ENCODE measurements at regions not wholly inside any gene's neighbourhood (a gene's known extent, or its start where the extent isn't known, plus 50 kb on each side); places are given as distances from the start of the nearest gene placed in this dataset.

DNA sequence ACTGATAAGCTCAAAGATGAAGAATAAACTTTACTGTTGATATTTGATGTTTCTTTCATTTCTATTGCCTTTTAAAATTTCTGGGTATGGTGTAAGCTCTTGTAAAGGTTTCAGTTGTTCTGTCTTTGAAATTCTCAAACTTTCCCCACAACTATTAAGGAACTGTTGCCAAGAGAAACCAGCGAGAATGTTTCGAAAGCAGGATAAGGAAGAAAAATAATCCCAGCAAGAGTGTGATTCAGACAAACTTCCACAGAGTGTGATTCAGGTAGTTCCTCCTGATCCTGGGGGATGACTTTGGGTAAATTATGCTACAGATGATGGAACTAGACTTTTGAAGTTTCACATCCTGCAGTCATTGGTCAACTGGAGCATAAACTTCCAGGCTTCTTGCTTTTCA is 632.0 kb downstream of the NSUN3 start:
- TF ChIP-seq, protein P1, sequence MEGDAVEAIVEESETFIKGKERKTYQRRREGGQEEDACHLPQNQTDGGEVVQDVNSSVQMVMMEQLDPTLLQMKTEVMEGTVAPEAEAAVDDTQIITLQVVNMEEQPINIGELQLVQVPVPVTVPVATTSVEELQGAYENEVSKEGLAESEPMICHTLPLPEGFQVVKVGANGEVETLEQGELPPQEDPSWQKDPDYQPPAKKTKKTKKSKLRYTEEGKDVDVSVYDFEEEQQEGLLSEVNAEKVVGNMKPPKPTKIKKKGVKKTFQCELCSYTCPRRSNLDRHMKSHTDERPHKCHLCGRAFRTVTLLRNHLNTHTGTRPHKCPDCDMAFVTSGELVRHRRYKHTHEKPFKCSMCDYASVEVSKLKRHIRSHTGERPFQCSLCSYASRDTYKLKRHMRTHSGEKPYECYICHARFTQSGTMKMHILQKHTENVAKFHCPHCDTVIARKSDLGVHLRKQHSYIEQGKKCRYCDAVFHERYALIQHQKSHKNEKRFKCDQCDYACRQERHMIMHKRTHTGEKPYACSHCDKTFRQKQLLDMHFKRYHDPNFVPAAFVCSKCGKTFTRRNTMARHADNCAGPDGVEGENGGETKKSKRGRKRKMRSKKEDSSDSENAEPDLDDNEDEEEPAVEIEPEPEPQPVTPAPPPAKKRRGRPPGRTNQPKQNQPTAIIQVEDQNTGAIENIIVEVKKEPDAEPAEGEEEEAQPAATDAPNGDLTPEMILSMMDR (IDR thresholded peaks at IDR 0.05) = no peak
- TF ChIP-seq EP300 (IDR thresholded peaks at IDR 0.05; ENCODE audit: low read depth) (no peak), POLR2AphosphoS5 (IDR thresholded peaks at IDR 0.05) (no peak), POLR2A (IDR thresholded peaks at IDR 0.05) (no peak)

Data from transverse colon (tissue), 4 donors.